AG04450 (cell line): ENCODE measurements at regions not wholly inside any gene's neighbourhood (a gene's known extent, or its start where the extent isn't known, plus 50 kb on each side); places are given as distances from the start of the nearest gene placed in this dataset.

Experiments used
- CTCF ChIA-PET: fragments of 300-600, 350-600 bp; formaldehyde crosslinking; extraction: SDS; loops from one replicate; lab custom pipeline; 2022; ENCODE audit warnings: antibody characterized with exemption, inconsistent platforms; lab: Charles Lee
- POLR2A ChIA-PET: fragments of 350-600 bp; formaldehyde crosslinking; extraction: SDS; loops from one replicate; lab custom pipeline; 2021; ENCODE audit warnings: antibody characterized with exemption, inconsistent platforms; lab: Yijun Ruan, JAX
- DNase-seq: peaks from one replicate; pipeline ENCODE4 v3.0.0-alpha.2; 2011; ENCODE audit warnings: low read depth, low spot score
- H3K27ac ChIP-seq: one replicate; pipeline ENCODE4 v1.5.1; 2012; ENCODE audit warnings: low read depth, low read length, control low read depth
- H3K27me3 ChIP-seq: one replicate; pipeline ENCODE4 v1.6.0; 2012; ENCODE audit warnings: low read length; ENCODE audit not compliant: control insufficient read depth, insufficient read depth
- H3K4me3 ChIP-seq: 2 replicates; pipeline ENCODE4 v1.5.1; 2011; ENCODE audit warnings: mild to moderate bottlenecking, low read depth, low read length, control low read depth
- H3K9me3 ChIP-seq: 2 replicates; pipeline ENCODE4 v1.5.1; 2012; ENCODE audit warnings: low read length; ENCODE audit not compliant: control insufficient read depth, insufficient read depth
- TF ChIP-seq, protein P1 (sequence below): IDR thresholded peaks from 2 replicates; pipeline ENCODE4 v1.5.1; 2011; ENCODE audit warnings: low read depth, low read length, control low read depth, inconsistent platforms

DNA sequence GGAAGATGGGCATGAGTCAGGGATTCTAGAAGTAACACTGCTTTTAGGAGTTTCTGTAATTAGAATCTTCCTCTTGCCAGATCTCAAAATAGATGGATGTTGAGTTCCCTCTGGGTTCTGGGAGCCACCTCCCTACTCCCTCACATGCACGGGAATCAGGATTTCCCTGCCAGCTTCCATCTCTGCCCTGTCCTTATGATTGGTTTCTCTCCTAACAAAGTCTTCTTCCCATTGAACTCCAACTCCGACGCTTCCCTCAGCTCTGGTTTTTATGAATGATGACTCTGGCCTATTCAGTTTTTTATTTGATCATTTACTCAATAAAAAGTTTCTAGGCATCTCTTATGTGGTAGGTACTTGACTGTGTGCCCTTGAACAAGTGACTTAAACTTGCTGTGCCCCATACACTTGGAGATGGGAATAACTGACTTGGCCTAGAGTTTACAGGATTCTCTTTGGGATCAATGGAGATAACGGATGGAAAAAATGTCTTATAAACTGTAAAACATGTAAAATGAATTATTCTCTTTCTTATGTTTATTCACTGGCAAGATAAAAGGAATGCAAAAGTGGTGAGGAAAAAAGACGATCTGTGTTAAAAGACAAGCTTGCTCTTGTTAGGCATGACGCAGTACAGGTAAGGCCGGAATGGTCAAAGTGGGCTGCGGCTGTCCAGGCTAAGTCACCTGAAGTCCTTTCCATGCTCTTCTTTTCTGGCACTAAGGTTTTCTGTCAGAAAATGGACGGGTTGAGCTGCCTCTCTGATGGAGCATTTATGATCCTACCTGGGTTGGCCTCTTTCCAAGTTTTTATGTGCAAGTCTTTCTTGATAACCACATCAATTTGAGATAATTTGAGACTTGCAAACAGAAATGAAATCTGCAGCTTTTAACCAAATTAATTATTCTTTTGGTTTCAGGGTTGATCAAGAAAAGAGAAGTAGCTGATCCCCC lies 199.6 kb downstream of the MYCN start:
- CTCF ChIA-PET = no interaction called here
- peaks cover 16% of the 10 kb centered on the region; the same call in 1 of the 2 replicates for H3K9me3 ChIP-seq
- no peaks in the 10 kb centered on the region for H3K27me3 ChIP-seq
- H3K27ac ChIP-seq = no peak overlapping the region
- POLR2A ChIA-PET = no interaction called here
- TF ChIP-seq, protein P1, sequence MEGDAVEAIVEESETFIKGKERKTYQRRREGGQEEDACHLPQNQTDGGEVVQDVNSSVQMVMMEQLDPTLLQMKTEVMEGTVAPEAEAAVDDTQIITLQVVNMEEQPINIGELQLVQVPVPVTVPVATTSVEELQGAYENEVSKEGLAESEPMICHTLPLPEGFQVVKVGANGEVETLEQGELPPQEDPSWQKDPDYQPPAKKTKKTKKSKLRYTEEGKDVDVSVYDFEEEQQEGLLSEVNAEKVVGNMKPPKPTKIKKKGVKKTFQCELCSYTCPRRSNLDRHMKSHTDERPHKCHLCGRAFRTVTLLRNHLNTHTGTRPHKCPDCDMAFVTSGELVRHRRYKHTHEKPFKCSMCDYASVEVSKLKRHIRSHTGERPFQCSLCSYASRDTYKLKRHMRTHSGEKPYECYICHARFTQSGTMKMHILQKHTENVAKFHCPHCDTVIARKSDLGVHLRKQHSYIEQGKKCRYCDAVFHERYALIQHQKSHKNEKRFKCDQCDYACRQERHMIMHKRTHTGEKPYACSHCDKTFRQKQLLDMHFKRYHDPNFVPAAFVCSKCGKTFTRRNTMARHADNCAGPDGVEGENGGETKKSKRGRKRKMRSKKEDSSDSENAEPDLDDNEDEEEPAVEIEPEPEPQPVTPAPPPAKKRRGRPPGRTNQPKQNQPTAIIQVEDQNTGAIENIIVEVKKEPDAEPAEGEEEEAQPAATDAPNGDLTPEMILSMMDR = no peak
- no peak overlapping the region for H3K4me3 ChIP-seq
- DNase-seq = no peak

DNA sequence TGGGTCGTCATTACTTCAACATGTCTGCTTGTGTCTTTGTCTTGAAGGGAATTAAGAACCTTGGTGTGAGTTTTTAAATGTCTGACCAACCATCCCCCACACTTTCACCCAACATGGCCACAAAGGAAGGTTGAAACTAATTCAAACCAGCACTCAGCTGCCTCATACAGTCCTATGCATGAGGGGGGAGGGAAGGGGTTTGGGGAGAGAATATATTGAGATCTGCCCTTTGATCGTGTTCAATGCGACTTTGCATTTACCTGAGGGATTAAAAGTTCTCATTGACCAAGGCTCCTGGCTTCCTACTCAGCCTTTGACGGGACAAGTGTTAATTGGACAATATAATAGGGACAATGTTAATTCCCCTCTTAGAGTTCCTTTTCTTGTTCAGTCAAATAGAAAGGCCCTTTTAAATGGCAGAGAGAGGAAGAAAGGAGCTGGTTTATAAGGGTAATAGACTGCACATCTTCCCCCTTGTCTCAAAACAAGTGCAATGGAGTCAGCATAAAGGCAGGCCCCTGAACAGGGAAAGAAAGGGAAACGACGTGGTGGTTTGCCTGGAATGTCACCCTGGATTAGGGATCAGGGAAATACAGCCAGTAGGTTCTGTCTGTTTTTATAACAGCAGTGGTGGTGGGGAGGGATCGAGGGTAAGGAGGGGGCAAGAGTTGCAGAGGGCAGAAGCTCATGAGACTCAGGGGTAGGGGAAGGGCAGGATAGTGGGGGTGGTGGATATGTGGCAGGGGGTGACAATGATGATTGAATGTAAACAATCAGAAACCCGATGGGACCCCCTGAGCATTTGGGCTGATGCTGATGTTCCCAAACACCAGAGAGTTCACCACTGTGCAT lies 198.7 kb downstream of the MYCN start:
- Histone ChIP-seq H3K9me3 (peaks cover 19% of the 10 kb centered on the region; the same call in 1 of the 2 replicates), H3K4me3 (no peak overlapping the region), H3K27me3 (no peaks in the 10 kb centered on the region), H3K27ac (no peak overlapping the region)
- no peak for DNase-seq
- CTCF ChIA-PET = no interaction called here
- POLR2A ChIA-PET = no interaction called here
- TF ChIP-seq, protein P1 = no peak

DNA sequence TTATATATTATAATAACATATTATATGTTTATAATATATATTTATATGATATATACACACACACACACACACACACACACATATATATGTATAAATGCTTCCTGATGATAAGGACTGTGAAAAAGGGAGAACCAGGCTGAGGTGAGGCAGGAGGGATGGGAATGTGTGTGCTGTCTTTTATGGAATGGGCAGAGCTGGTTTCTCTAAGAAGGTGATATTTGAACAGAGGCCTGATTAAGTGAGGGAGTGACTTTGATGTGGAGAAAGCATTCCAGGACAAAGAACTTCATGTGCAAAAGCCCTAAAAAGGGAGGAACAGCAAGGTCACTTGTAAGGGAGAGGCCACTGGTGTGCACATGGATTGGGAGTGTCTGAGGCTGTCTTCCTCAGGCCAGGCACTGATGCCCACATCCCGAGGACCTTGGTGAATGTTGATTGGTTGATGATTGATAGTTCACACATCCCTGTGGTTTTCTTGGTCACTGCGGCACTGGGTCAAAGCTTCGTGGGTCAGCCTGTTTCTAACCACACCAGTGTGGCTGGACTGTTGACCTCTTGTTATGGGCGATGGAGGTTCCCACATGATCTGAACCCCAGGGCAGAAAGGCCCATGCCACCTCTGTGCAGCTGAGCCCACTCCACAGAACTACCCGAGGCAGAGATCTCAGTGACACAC lies 196.9 kb downstream of the MYCN start:
- H3K27ac ChIP-seq = no peak overlapping the region
- no peak overlapping the region for H3K4me3 ChIP-seq
- ChIA-PET CTCF (interaction anchor here (0.6 kb wide), 1 partner anchor 543 kb away, joined by 4 read pairs; no protein-coding TSS in a partner anchor), POLR2A (no interaction called here)
- no peak for DNase-seq
- TF ChIP-seq, protein P1 = no peak
- no peaks in the 10 kb centered on the region for H3K27me3 ChIP-seq
- peaks cover 27% of the 10 kb centered on the region for H3K9me3 ChIP-seq

DNA sequence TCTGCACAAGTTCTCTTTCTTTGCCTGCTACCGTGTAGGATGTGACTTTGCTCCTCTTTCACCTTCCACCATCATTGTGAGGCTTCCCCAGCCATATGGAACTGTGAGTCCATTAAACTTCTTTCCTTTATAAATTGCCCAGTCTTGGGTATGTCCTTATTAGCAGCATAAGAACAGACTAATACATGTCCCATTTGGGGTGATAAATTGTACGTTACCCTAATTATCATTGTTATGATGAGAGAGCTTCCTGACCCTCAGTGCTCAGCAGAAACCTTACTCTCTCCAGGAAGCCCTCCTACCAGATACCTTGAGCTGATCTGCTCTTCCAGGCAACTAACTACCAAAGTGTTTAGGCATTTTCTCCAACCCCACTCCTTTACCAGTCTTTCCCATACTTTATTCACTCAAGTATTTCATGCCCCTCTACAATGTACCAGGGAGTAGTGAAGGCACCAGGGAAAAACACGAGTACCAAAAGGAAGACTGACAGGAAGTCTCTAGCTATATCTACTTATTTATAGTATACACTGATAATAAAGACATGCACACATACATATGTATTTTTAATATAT lies 196.2 kb downstream of the MYCN start:
- POLR2A ChIA-PET = no interaction called here
- H3K4me3 ChIP-seq = no peak overlapping the region
- TF ChIP-seq, protein P1 = no peak
- CTCF ChIA-PET = no interaction called here
- H3K27ac ChIP-seq = no peak overlapping the region
- H3K9me3 ChIP-seq = peaks cover 28% of the 10 kb centered on the region
- no peaks in the 10 kb centered on the region for H3K27me3 ChIP-seq
- no peak for DNase-seq
